Fibroblast of pulmonary artery (primary cell): ENCODE measurements at regions not wholly inside any gene's neighbourhood (a gene's known extent, or its start where the extent isn't known, plus 50 kb on each side); places are given as distances from the start of the nearest gene placed in this dataset.

Experiments
- DNase-seq: peaks from one replicate; pipeline ENCODE4 v3.0.0-alpha.2; 2010; ENCODE audit warnings: low read depth
- H3K4me3 ChIP-seq: replicated peaks from 2 replicates; pipeline ENCODE4 v1.5.1; 2011; ENCODE audit warnings: low read depth, mild to moderate bottlenecking, control low read depth, low read length, moderate library complexity
- TF ChIP-seq, protein P1 (sequence below): IDR thresholded peaks from 2 replicates; pipeline ENCODE4 v1.5.1; 2011; ENCODE audit warnings: mild to moderate bottlenecking, control low read depth, low read length, inconsistent platforms; ENCODE audit errors: missing control alignments

- no peak overlapping the region for H3K4me3 ChIP-seq
- no peak for DNase-seq
- TF ChIP-seq, protein P1, sequence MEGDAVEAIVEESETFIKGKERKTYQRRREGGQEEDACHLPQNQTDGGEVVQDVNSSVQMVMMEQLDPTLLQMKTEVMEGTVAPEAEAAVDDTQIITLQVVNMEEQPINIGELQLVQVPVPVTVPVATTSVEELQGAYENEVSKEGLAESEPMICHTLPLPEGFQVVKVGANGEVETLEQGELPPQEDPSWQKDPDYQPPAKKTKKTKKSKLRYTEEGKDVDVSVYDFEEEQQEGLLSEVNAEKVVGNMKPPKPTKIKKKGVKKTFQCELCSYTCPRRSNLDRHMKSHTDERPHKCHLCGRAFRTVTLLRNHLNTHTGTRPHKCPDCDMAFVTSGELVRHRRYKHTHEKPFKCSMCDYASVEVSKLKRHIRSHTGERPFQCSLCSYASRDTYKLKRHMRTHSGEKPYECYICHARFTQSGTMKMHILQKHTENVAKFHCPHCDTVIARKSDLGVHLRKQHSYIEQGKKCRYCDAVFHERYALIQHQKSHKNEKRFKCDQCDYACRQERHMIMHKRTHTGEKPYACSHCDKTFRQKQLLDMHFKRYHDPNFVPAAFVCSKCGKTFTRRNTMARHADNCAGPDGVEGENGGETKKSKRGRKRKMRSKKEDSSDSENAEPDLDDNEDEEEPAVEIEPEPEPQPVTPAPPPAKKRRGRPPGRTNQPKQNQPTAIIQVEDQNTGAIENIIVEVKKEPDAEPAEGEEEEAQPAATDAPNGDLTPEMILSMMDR = no peak
Observed at GRCh38 chr2:21268197-21268877, 144.6 kb downstream of the TDRD15 start.

DNA sequence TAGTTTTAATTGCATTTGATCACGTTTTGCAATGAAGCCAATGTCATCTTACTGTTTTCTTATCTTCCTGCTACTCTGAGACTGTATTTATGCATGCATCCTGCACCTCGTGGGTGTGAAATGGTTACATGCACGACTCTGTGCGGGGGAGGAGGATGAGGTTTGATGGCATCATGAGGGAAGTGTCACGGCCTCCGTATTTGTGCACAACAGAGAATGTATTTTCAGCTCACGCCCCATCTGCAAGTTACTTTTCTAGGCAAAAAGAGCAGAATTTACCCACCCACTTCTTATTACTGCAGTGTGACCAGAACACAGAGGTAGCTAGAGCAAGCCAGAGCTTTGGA lies 145.1 kb downstream of the TDRD15 start:
- no peak overlapping the region for H3K4me3 ChIP-seq
- TF ChIP-seq, protein P1 = no peak
- no peak for DNase-seq

DNA sequence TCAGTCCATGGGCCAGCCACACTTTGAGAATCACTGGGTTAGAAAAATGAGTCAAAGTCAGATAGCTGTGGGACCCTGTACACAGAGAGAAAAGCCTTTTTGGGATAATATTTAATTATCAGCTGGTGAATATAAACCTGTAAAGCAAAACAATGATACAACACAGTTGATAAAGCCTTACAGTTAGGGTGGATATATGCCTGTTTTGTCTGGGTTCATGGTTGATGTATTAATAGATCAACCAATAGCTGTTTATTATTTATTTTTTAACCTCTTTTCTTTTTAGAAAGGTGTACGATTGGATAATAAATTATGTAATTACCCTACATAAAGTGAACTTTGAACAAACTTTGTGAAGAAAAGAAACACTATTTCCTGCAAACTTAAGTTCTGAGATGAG lies 145.6 kb downstream of the TDRD15 start:
- H3K4me3 ChIP-seq = no peak overlapping the region
- DNase-seq = no peak
- TF ChIP-seq, protein P1 = no peak

- no peak overlapping the region for H3K4me3 ChIP-seq
- TF ChIP-seq, protein P1 = no peak
- no peak for DNase-seq
Observed at GRCh38 chr2:21270083-21270491, 146.3 kb downstream of the TDRD15 start.

DNA sequence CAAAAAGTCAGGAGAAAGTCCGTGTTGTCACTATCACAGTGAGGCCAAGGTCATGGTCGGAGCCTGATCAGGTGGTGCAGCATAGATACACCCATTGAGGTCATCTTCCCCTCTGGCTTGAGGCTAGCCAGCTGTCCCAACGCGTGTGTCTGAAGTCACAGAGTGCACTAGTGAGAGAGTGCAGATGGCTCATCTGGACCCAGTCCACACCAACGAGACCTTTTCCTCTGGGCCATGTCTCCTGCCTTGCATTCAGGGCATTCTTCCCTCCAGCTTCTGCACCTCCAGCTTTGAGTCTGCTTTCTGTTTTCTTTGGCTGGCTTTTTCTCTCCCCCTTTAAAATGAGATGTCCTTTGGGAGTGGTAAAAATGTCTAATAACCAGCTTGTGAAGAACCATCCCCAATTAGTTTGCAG lies 146.9 kb downstream of the TDRD15 start:
- TF ChIP-seq, protein P1 = no peak
- no peak overlapping the region for H3K4me3 ChIP-seq
- DNase-seq = no peak

DNA sequence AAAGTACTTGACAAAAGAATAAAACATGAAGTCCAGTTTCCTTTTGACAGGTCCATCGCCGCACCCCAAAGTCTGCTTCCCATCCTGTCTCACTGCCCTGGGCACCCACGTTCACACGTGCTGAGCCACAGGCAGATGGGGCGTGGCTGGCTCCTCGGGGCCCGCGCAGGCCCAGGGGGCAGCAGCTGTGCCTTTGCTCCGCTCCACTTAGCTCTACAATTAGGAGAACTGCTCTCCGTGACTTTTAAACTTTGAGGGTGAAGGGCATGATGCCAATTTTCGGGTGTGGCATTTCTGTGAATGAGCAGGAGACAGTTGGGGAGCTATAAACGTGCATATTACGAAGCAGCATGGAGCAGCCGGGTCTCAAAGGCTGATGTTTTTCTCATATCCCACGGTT lies 152.4 kb downstream of the TDRD15 start:
- DNase-seq = no peak
- H3K4me3 ChIP-seq = no peak overlapping the region
- TF ChIP-seq, protein P1 = no peak
